Neural progenitor cell (in vitro differentiated cells): ENCODE measurements at regions not wholly inside any gene's neighbourhood (a gene's known extent, or its start where the extent isn't known, plus 50 kb on each side); places are given as distances from the start of the nearest gene placed in this dataset.
A peak's percentile ranks its signal among the peaks of the same experiment; 100 is the strongest.

Experiments
- CTCF ChIP-seq: fragments of 200-600 bp; sonication (generic); IDR thresholded peaks from 2 replicates; pipeline ENCODE4 v1.5.1; 2017; ENCODE audit warnings: antibody characterized with exemption, mild to moderate bottlenecking
- EZH2phosphoT487 ChIP-seq: fragments of 200-600 bp; sonication (generic); IDR thresholded peaks from 2 replicates; pipeline ENCODE4 v1.6.1; 2017; ENCODE audit warnings: antibody characterized with exemption

- TF ChIP-seq CTCF (peak; percentile 43), EZH2phosphoT487 (no peak)
Measured at GRCh38 chr4:189436207-189436606, 504.5 kb upstream of the FRG1 start.
